CMK (cell line): ENCODE measurements at regions not wholly inside any gene's neighbourhood (a gene's known extent, or its start where the extent isn't known, plus 50 kb on each side); places are given as distances from the start of the nearest gene placed in this dataset.
"Not testable (repeated sequence)": the region's sequence is repeated elsewhere in the genome, so short reads cannot be mapped to it uniquely, and the experiment has no call there.

ENCODE experiments used
- DNase-seq: peaks from one replicate; pipeline ENCODE4 v3.0.0-alpha.2; 2010; ENCODE audit warnings: low read depth

GRCh38 chr11:92168936-92169335 lies 55.7 kb upstream of the FAT3 start:
- no peak for DNase-seq

GRCh38 chr11:92167571-92167970 lies 57.0 kb upstream of the FAT3 start:
- no peak for DNase-seq

- no peak for DNase-seq
These were observed 58.3 kb upstream of the FAT3 start for GRCh38 chr11:92166335-92166734.

GRCh38 chr11:92163879-92164278 lies 60.7 kb upstream of the FAT3 start:
- no peak for DNase-seq

- DNase-seq = no peak
These were observed 61.8 kb upstream of the FAT3 start for GRCh38 chr11:92162776-92163175.

- no peak for DNase-seq
These were observed 64.7 kb upstream of the FAT3 start for GRCh38 chr11:92159931-92160330.

- DNase-seq = not testable (repeated sequence)
These were observed 67.2 kb upstream of the FAT3 start for GRCh38 chr11:92157390-92157789.

GRCh38 chr11:92154611-92155010 lies 70.0 kb upstream of the FAT3 start:
- DNase-seq = no peak

- no peak for DNase-seq
These were observed 70.5 kb upstream of the FAT3 start for GRCh38 chr11:92154110-92154509.

- DNase-seq = no peak
These were observed 71.1 kb upstream of the FAT3 start for GRCh38 chr11:92153542-92153941.

- no peak for DNase-seq
These were observed 72.4 kb upstream of the FAT3 start for GRCh38 chr11:92152245-92152644.

GRCh38 chr11:92149996-92150395 lies 74.6 kb upstream of the FAT3 start:
- DNase-seq = no peak

- DNase-seq = no peak
These were observed 82.9 kb upstream of the FAT3 start for GRCh38 chr11:92141725-92142124.

- no peak for DNase-seq
These were observed 83.5 kb upstream of the FAT3 start for GRCh38 chr11:92141159-92141558.

GRCh38 chr11:92140021-92140420 lies 84.6 kb upstream of the FAT3 start:
- DNase-seq = no peak

GRCh38 chr11:92138296-92138695 lies 86.3 kb upstream of the FAT3 start:
- no peak for DNase-seq

GRCh38 chr11:92137747-92138146 lies 86.9 kb upstream of the FAT3 start:
- no peak for DNase-seq

- DNase-seq = no peak
These were observed 87.8 kb upstream of the FAT3 start for GRCh38 chr11:92136797-92137196.

GRCh38 chr11:92131289-92131865 lies 93.2 kb upstream of the FAT3 start:
- DNase-seq = no peak

- DNase-seq = no peak
These were observed 94.2 kb upstream of the FAT3 start for GRCh38 chr11:92130421-92130831.

GRCh38 chr11:92129811-92130210 lies 94.8 kb upstream of the FAT3 start:
- no peak for DNase-seq

GRCh38 chr11:92128026-92128425 lies 96.6 kb upstream of the FAT3 start:
- no peak for DNase-seq

- no peak for DNase-seq
These were observed 99.3 kb upstream of the FAT3 start for GRCh38 chr11:92125321-92125720.

- DNase-seq = no peak
These were observed 101.1 kb upstream of the FAT3 start for GRCh38 chr11:92123540-92123939.

GRCh38 chr11:92122561-92122960 lies 102.1 kb upstream of the FAT3 start:
- DNase-seq = no peak
